Pancreas (tissue), 10 donors: ENCODE measurements at regions not wholly inside any gene's neighbourhood (a gene's known extent, or its start where the extent isn't known, plus 50 kb on each side); places are given as distances from the start of the nearest gene placed in this dataset.
"Not testable (repeated sequence)": the region's sequence is repeated elsewhere in the genome, so short reads cannot be mapped to it uniquely, and the experiment has no call there.

Experiments used
- ATAC-seq, 4 donors: fragments of 200-7000 bp; cut with Tn5 transposase; one replicate each; pipeline versions ENCODE4 v1.8.0 to v1.9.1; 2020; ENCODE audit warnings: mild to moderate bottlenecking in 4 of 4, moderate library complexity in 4 of 4
- DNase-seq, 6 donors: peaks; one replicate each; pipeline ENCODE4 v3.0.0-alpha.2; 2020
- FAIRE-seq: peaks from 2 replicates; lab custom pipeline; 2012; peaks lifted over from hg19 to GRCh38; lab: Jason Lieb, UNC
- H3K27ac ChIP-seq, 4 donors: fragments of 200-600 bp; sonication (generic); 1 replicate in 3 of 4; 2 replicates in 1 of 4; pipeline versions ENCODE4 v1.5.0 to v1.8.0; 2020
- H3K27me3 ChIP-seq, 4 donors: fragments of 200-600 bp; one replicate each; pipeline ENCODE4 v1.8.0; 2021
- H3K36me3 ChIP-seq, 3 donors: fragments of 200-600 bp; sonication (generic) in 1 of 3; one replicate each; pipeline versions ENCODE4 v1.5.0 to v1.8.0; 2020 to 2021
- H3K4me1 ChIP-seq, 3 donors: fragments of 200-600 bp; one replicate each; pipeline ENCODE4 v1.8.0; 2021
- H3K4me3 ChIP-seq, 4 donors: fragments of 200-600 bp; sonication (generic) in 2 of 4; one replicate each; pipeline versions ENCODE4 v1.5.0 to v1.8.0; 2020 to 2021
- H3K9me3 ChIP-seq, 4 donors: fragments of 200-600 bp; one replicate each; pipeline ENCODE4 v1.8.0; 2021
- CTCF ChIP-seq, 4 donors: fragments of 200-600 bp; sonication (generic) in 3 of 4; IDR thresholded peaks; one replicate each; pipeline versions ENCODE4 v1.5.0 to v1.8.0; 2021; ENCODE audit warnings: antibody characterized with exemption in 4 of 4
- WGBS, 2 donors: extraction: QIAGEN DNeasy Blood & Tissue Kit; methylation state at CpG; one replicate each; pipeline ENCODE4 v1.1.7; 2013; 5-methylcytosine and 5-hydroxymethylcytosine counted together
- intact Hi-C, 3 donors: fragments of 100-400 bp; cut with DNase I; formaldehyde crosslinking; loops; one replicate each; pipeline versions ENCODE4 v1.11.1 to v1.14.2; 2022
- donor health status: healthy with polysubstance abuse.
- donor health status: DM: no; HTN: no; CAD: no; lungs with moderate emphysema.
- donor health status: DM: no; HTN: no; CAD: no.
- donor health status: control.
- donor health status: control.
- donor health status: Bipolar disorder and iron deficiency.
- donor health status: DM: yes; HTN: yes; CAD: no.
- donor health status: DM: no; HTN: no; CAD: no.
- donor health status: DM: no; HTN: no; CAD: no.
- donor health status: DM: yes; HTN: yes; CAD: no.

GRCh38 chrX:1877780-1878179 lies 262.9 kb downstream of the ASMT start:
- 58 to 67% methylated on average over 7 of the region's 7 CpGs for WGBS, 2 donors
- FAIRE-seq (no peak), DNase-seq (no peak)

DNA sequence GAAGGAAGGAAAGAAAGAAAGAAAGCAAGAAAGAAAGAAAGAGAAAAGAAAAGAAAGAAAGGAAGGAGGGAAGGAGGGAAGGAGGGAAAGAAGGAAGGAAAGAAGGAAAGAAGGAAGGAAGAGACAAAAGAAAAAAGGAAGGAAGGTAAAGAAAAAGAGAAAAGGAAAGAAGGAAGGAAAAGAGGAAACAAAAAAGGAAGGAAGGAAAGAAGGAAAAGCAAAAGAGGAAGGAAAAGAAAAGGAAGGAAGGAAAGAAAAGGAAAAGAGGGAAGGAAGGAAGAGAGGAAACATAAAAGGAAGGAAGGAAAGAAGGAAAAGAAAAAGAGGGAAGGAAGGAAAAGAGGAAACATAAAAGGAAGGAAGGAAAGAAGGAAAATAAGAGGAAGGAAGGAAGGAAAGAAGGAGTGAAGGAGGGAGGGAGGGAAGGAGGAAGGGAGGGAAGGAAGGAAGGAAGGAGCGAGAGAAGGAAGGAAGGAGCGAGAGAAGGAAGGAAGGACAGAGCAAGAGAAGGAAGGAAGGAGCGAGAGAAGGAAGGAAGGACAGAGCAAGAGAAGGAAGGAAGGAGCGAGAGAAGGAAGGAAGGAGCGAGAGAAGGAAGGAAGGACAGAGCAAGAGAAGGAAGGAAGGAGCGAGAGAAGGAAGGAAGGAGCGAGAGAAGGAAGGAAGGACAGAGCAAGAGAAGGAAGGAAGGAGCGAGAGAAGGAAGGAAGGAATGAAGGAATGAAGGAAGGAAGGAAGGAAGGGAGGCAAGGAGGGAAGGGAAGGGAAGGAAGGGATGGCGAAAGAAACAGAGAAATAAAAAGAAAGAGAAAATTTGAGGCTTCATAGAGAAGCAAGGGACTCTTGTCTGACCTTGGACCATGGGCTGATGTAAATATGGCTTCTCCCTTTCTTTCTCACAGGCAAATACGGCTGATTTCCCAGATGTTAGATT lies 266.3 kb downstream of the ASMT start:
- H3K27me3 ChIP-seq, ATAC-seq, H3K4me1 ChIP-seq, DNase-seq, FAIRE-seq, H3K9me3 ChIP-seq, intact Hi-C loops, H3K4me3 ChIP-seq, H3K27ac ChIP-seq, H3K36me3 ChIP-seq: not testable (repeated sequence)
- WGBS, 2 donors, result 83 to 86% methylated on average over 10 of the region's 10 CpGs

More at GRCh38 chrX:1877780-1878179, 262.9 kb downstream of the ASMT start:
- no peaks in the 10 kb centered on the region for H3K36me3 ChIP-seq
- H3K9me3 ChIP-seq, result no peaks in the 10 kb centered on the region
- H3K4me3 ChIP-seq, result no peak overlapping the region
- no peaks in the 10 kb centered on the region for H3K4me1 ChIP-seq
- ATAC-seq, result no peak
- intact Hi-C loops, result no loop called here
- no peaks in the 10 kb centered on the region for H3K27me3 ChIP-seq
- no peak overlapping the region for H3K27ac ChIP-seq
- TF ChIP-seq CTCF (IDR thresholded peaks at IDR 0.05), result no peak

DNA sequence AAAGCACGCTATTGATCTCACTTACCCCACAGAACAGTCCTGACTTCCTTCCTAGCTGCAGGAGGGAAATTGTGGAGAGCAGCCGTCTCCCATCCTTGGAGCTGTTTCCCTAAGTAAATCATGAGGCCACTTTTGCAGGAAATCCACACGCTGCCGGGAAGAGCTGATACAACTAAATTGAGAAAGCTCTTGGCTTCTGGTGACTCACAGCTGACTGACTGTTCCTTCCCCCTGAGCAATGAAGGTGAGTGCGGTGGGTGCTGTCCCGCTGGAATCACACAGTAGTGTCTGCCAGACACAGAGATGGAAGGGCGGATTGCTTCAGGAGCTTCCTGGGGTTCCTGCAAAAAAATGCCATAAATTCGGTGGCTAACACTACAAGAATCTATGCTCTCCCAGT lies 268.9 kb downstream of the ASMT start:
- intact Hi-C loops, result no loop called here
- FAIRE-seq, result no peak
- ATAC-seq, result no peak
- Histone ChIP-seq H3K27me3 (no peaks in the 10 kb centered on the region), H3K36me3 (no peaks in the 10 kb centered on the region), H3K9me3 (no peaks in the 10 kb centered on the region), H3K27ac (no peak overlapping the region), H3K4me1 (no peaks in the 10 kb centered on the region), H3K4me3 (no peak overlapping the region)
- WGBS, 2 donors, result 59 to 73% methylated on average over 8 of the region's 8 CpGs
- DNase-seq, result no peak
- TF ChIP-seq CTCF (IDR thresholded peaks at IDR 0.05), result no peak

DNA sequence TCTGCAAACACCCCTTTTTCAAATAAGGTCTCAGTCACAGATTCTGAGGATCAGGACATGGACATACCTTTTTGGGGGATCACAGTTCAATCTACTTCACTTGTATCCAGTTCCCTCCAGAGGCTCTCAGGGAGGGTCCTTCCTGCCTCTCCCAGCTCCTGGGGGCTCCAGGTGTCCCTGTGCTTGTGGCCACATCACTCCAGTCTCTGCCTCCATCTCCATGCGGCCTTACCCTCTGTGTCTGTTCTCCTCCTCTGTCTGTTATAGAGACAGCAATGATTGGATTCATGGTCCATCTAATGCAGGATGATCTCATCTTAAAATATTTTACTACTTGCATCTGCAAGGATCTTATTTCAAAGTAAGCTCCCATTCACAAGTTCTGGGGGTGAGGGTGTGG lies 269.6 kb downstream of the ASMT start:
- FAIRE-seq (no peak), ATAC-seq (no peak), DNase-seq (no peak)
- intact Hi-C loops, result no loop called here
- no peaks in the 10 kb centered on the region for H3K27me3 ChIP-seq
- TF ChIP-seq CTCF (IDR thresholded peaks at IDR 0.05), result no peak
- no peak overlapping the region for H3K4me3 ChIP-seq
- H3K9me3 ChIP-seq, result no peaks in the 10 kb centered on the region
- no peaks in the 10 kb centered on the region for H3K36me3 ChIP-seq
- 87% methylated on average over 1 of the region's 1 CpG for WGBS, 2 donors
- H3K27ac ChIP-seq, result no peak overlapping the region
- no peaks in the 10 kb centered on the region for H3K4me1 ChIP-seq

GRCh38 chrX:1885116-1885515 lies 270.3 kb downstream of the ASMT start:
- no peak for DNase-seq
- intact Hi-C loops, result no loop called here
- no peak for FAIRE-seq
- no peaks in the 10 kb centered on the region for H3K27me3 ChIP-seq
- 86 to 89% methylated on average over 12 of the region's 12 CpGs for WGBS, 2 donors
- no peak for ATAC-seq
- no peak overlapping the region for H3K4me3 ChIP-seq
- H3K36me3 ChIP-seq, result no peaks in the 10 kb centered on the region
- no peaks in the 10 kb centered on the region for H3K9me3 ChIP-seq
- no peak for TF ChIP-seq CTCF (IDR thresholded peaks at IDR 0.05)
- no peaks in the 10 kb centered on the region for H3K4me1 ChIP-seq
- no peak overlapping the region for H3K27ac ChIP-seq

- intact Hi-C loops, FAIRE-seq, ATAC-seq, DNase-seq, H3K27ac ChIP-seq, H3K27me3 ChIP-seq, H3K9me3 ChIP-seq, H3K4me1 ChIP-seq, H3K4me3 ChIP-seq, H3K36me3 ChIP-seq: not testable (repeated sequence)
- 56 to 76% methylated on average over 8 to 9 of the region's 9 CpGs for WGBS, 2 donors
Measured at GRCh38 chrX:1888305-1888704, 273.4 kb downstream of the ASMT start.
